HG02938 (cell line): ENCODE measurements at regions not wholly inside any gene's neighbourhood (a gene's known extent, or its start where the extent isn't known, plus 50 kb on each side); places are given as distances from the start of the nearest gene placed in this dataset.
"Not testable (repeated sequence)": the region's sequence is repeated elsewhere in the genome, so short reads cannot be mapped to it uniquely, and the experiment has no call there.

Experiments used
- ATAC-seq: cut with Tn5 transposase; IDR thresholded peaks from one replicate; pipeline ENCODE4 v1.9.1; 2021; ENCODE audit warnings: mild to moderate bottlenecking, moderate library complexity; ENCODE audit not compliant: unreplicated experiment

- no peak for ATAC-seq
These were observed 52.2 kb downstream of the ACTL7B start for GRCh38 chr9:108803428-108804065.

GRCh38 chr9:108802967-108803366 is 52.8 kb downstream of the ACTL7B start:
- no peak for ATAC-seq

- no peak for ATAC-seq
These were observed 53.8 kb downstream of the ACTL7B start for GRCh38 chr9:108801949-108802348.

- no peak for ATAC-seq
These were observed 55.1 kb downstream of the ACTL7B start for GRCh38 chr9:108800632-108801099.

- no peak for ATAC-seq
These were observed 62.2 kb downstream of the ACTL7B start for GRCh38 chr9:108793573-108793972.

- ATAC-seq, result no peak
These were observed 66.0 kb downstream of the ACTL7B start for GRCh38 chr9:108789742-108790141.

GRCh38 chr9:108787690-108788048 is 68.1 kb downstream of the ACTL7B start:
- ATAC-seq, result no peak

GRCh38 chr9:108786901-108787689 is 68.7 kb downstream of the ACTL7B start:
- no peak for ATAC-seq

GRCh38 chr9:108786322-108786721 is 69.5 kb downstream of the ACTL7B start:
- ATAC-seq, result no peak

- ATAC-seq, result no peak
These were observed 70.8 kb downstream of the ACTL7B start for GRCh38 chr9:108784998-108785397.

- no peak for ATAC-seq
These were observed 71.9 kb downstream of the ACTL7B start for GRCh38 chr9:108783731-108784495.

- no peak for ATAC-seq
These were observed 72.5 kb downstream of the ACTL7B start for GRCh38 chr9:108783326-108783725.

GRCh38 chr9:108780942-108781734 is 74.6 kb downstream of the ACTL7B start:
- no peak for ATAC-seq

GRCh38 chr9:108779551-108780325 is 76.0 kb downstream of the ACTL7B start:
- ATAC-seq, result no peak

- no peak for ATAC-seq
These were observed 78.7 kb downstream of the ACTL7B start for GRCh38 chr9:108776920-108777639.

- no peak for ATAC-seq
These were observed 79.9 kb downstream of the ACTL7B start for GRCh38 chr9:108775901-108776306.

GRCh38 chr9:108774088-108774487 is 81.7 kb downstream of the ACTL7B start:
- not testable (repeated sequence) for ATAC-seq

- ATAC-seq, result no peak
These were observed 83.4 kb downstream of the ACTL7B start for GRCh38 chr9:108772301-108772894.

GRCh38 chr9:108768744-108769143 is 87.0 kb downstream of the ACTL7B start:
- ATAC-seq, result no peak
